ENCODE measurements at regions not wholly inside any gene's neighbourhood (a gene's known extent, or its start where the extent isn't known, plus 50 kb on each side); places are given as distances from the start of the nearest gene placed in this dataset.

- TF ChIP-seq HNF4A (conservative IDR thresholded peaks at IDR 0.05) (peak; percentile 59 to 62), FOXA1 (IDR thresholded peaks at IDR 0.05) (no peak), YY1 (IDR thresholded peaks at IDR 0.05) (peak; percentile 53), NR2F2 (IDR thresholded peaks at IDR 0.05) (no peak), FOXA2 (IDR thresholded peaks at IDR 0.05) (no peak), JUND (IDR thresholded peaks at IDR 0.05) (no peak), RXRA (IDR thresholded peaks at IDR 0.05) (peak in 1 of 2 donors; percentile 37), CTCF (IDR thresholded peaks at IDR 0.05; ENCODE audit: low read depth, low read length, missing input control) (no peak), HNF4G (IDR thresholded peaks at IDR 0.05) (no peak), RAD21 (IDR thresholded peaks at IDR 0.05) (peak in 1 of 2 donors; percentile 27), GABPA (IDR thresholded peaks at IDR 0.05 in 1 of 2, conservative IDR thresholded peaks at IDR 0.05 in 1 of 2) (no peak), TAF1 (conservative IDR thresholded peaks at IDR 0.05) (no peak), SP1 (IDR thresholded peaks at IDR 0.05) (peak; percentile 33), ZBTB33 (IDR thresholded peaks at IDR 0.05) (no peak), EGR1 (IDR thresholded peaks at IDR 0.05; ENCODE audit: low read depth in 2 of 2) (no peak)
- TF ChIP-seq, protein P1, sequence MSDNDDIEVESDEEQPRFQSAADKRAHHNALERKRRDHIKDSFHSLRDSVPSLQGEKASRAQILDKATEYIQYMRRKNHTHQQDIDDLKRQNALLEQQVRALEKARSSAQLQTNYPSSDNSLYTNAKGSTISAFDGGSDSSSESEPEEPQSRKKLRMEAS (IDR thresholded peaks at IDR 0.05), result no peak
- TF ChIP-seq, protein P2, sequence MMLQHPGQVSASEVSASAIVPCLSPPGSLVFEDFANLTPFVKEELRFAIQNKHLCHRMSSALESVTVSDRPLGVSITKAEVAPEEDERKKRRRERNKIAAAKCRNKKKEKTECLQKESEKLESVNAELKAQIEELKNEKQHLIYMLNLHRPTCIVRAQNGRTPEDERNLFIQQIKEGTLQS (IDR thresholded peaks at IDR 0.05), result no peak
- TF ChIP-seq, protein P3, sequence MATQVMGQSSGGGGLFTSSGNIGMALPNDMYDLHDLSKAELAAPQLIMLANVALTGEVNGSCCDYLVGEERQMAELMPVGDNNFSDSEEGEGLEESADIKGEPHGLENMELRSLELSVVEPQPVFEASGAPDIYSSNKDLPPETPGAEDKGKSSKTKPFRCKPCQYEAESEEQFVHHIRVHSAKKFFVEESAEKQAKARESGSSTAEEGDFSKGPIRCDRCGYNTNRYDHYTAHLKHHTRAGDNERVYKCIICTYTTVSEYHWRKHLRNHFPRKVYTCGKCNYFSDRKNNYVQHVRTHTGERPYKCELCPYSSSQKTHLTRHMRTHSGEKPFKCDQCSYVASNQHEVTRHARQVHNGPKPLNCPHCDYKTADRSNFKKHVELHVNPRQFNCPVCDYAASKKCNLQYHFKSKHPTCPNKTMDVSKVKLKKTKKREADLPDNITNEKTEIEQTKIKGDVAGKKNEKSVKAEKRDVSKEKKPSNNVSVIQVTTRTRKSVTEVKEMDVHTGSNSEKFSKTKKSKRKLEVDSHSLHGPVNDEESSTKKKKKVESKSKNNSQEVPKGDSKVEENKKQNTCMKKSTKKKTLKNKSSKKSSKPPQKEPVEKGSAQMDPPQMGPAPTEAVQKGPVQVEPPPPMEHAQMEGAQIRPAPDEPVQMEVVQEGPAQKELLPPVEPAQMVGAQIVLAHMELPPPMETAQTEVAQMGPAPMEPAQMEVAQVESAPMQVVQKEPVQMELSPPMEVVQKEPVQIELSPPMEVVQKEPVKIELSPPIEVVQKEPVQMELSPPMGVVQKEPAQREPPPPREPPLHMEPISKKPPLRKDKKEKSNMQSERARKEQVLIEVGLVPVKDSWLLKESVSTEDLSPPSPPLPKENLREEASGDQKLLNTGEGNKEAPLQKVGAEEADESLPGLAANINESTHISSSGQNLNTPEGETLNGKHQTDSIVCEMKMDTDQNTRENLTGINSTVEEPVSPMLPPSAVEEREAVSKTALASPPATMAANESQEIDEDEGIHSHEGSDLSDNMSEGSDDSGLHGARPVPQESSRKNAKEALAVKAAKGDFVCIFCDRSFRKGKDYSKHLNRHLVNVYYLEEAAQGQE (IDR thresholded peaks at IDR 0.05), result peak; percentile 29
- Histone ChIP-seq H3K9ac (ENCODE audit: low read depth in 1 of 2, low read length in 2 of 2) (no peak overlapping the region), H3K4me3 (ENCODE audit: low read depth in 1 of 3, low read length in 3 of 3) (peak overlapping the region in 1 of 3 donors; percentile 2), H3K4me1 (ENCODE audit: control insufficient read depth in 4 of 4, insufficient read depth in 4 of 4, low read length in 3 of 4) (peaks cover 0 to 11% (median 6%) of the 10 kb centered on the region in 4 donors), H3K27ac (ENCODE audit: low read depth in 1 of 2, low read length in 2 of 2) (no peak overlapping the region), H3K9me3 (ENCODE audit: control insufficient read depth in 4 of 4, low read length in 3 of 4) (no peaks in the 10 kb centered on the region), H3K36me3 (ENCODE audit: control insufficient read depth in 4 of 4, insufficient read depth in 3 of 4, low read depth in 1 of 4, low read length in 3 of 4) (no peaks in the 10 kb centered on the region), H3K27me3 (ENCODE audit: control insufficient read depth in 4 of 4, insufficient read depth in 4 of 4, low read length in 3 of 4) (no peaks in the 10 kb centered on the region)
- 19% methylated on average over 5 of the region's 5 CpGs for WGBS
- DNase-seq (ENCODE audit: low spot score), result no peak
Observed at GRCh38 chr6:91653895-91654294, 1067.0 kb upstream of the MAP3K7 start.

Data from liver (tissue), 8 donors.